HG03175 (cell line): ENCODE measurements at regions not wholly inside any gene's neighbourhood (a gene's known extent, or its start where the extent isn't known, plus 50 kb on each side); places are given as distances from the start of the nearest gene placed in this dataset.

ENCODE experiments used
- ATAC-seq: cut with Tn5 transposase; IDR thresholded peaks from one replicate; pipeline ENCODE4 v1.9.1; 2021; ENCODE audit warnings: mild to moderate bottlenecking, moderate library complexity; ENCODE audit not compliant: unreplicated experiment

DNA sequence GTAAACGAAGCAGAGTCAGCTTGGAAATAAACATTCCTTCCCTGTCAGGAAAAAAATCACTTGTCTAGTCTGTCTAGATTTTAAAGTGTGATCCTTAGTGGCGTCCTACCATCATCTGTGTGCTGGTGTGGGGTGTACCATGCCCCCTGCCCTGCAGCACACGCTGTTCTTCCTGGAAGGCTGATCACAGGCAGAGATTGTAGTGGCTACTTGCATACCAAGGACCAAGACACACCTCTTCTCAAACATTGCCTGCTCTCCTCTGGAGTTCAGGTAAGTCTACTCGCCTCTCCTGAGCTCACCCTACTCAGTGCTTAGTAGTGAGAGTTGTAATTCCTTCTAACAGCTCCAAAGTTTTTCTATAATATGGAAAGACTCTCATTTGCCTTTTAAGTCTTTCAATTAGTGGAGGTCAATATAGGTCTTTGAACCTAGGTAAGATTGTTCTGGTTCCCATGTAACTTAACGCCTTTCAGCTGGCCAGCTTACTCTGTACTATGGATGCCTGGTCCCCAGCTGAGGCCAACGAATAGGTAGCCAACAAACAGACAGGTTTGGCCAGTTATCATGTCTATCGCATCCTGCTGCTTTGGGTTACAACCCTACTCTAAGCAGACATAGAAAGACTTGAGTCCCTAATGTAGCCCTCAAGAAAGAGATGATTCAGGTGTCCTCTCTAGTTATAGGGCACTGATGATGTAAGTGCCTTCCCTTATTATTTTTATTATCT is 55.4 kb downstream of the XCL1 start:
- ATAC-seq, result no peak

DNA sequence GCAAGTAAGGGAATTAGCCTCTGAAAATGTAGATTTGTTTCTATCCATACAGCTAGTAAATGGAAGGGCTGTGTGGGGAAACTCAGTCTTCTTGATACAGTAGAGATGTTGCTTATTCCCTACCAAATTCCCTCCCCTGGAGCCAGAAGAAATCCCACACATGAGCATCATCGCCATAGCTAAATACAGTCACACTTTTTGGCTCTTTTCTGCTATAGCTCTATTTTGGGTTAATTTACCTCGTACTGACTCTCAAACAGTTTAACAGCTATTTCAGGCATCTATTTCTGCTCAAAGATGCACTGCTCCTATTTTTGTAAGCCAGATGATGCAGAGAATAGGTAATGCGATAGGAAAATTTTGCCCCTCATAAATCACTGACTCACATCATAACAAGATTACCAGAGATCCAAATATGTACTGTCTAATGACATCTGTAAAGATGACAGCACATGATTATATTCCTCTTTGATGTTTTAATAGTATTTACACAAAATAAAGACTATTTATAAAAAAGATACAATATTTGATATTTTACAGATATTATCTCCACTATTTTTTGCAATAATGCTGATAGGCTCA is 58.6 kb downstream of the XCL1 start:
- no peak for ATAC-seq

DNA sequence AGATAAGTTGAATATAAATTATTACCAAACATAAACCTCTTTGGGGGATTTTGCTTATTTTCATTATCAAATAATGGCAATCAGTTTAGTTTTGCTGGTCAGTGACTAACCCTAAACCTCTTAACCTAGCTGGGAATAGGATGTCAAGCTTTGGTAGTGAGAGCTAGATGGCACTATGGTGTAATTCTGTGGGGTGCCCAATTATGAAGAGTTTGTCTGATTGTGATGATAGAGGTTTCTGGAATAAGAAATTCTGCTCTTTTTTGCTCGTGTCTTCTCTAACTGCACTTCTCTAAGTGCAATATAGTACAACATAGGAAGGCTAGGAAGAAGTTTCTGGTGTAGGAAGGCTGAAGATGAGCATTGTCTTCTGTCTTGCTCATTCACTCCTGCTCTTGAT is 59.8 kb downstream of the XCL1 start:
- ATAC-seq, result no peak

DNA sequence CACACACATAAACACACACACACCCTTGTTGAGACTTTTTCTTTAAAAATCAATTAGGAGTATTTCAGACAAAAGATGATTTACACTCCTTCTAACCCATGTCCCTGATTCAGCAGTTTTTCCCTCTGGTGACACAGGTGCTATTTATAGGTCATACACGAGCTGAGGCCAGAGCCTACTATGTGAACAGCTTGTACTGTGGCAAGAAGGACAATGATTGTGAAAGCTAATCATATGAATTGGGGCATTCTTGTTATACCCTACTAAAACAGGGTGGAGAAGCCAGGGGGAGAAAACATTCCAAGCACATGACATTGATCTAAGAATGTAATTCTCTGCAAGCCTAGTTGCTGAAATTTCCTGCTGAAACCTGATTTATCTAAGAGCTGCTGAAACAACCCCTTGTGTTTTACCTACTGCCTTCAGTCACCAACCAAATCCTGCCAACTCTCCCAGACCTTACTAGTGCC is 60.3 kb downstream of the XCL1 start:
- ATAC-seq, result no peak

DNA sequence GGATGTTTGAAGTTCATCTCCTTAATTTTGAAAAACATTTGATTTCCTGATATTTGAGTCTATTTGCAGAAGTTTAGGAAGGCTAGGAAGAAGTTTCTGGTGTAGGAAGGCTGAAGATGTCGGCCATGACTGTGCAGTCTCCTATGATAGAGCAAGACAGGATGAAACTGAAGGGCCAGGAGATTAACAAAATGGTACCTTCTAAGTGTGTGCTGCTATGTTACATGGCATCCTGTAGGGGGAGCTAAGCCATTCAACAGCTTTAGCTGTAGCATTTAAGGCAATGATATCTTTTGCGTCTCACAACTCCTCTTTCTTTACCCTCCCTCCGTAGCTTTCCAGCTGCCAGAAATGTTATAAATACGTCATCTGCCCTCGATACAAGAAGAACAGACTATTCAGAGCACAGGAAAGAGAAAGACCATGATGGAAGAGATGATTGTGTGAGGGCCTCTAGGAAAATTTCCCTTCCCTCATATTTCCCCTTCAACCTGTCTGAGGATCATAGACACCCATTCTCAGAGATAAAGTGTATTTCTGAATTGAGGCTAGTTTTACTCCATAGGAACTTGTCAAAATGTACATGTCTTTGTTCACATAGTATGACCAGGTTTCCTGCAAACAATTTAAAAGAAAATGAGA is 61.1 kb downstream of the XCL1 start:
- peak; percentile 42 for ATAC-seq

DNA sequence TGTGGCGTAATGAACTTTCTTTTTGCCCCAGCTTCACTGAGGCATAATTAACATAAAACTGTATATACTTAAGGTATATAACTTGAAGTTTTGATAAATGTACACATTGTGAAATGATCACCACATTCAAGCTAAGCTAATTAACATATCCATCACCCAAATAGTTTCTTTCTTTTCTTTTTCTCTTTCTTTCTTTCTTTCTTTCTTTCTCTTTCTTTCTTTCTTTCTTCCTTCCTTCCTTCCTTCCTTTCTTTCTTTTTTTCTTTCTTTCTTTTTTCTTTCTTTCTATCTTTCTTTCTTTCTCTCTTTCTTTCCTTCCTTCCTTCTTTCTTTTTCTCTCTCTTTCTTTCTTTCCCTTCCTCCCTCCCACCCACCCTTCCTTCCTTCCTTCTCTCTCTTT is 62.5 kb downstream of the XCL1 start:
- no peak for ATAC-seq

DNA sequence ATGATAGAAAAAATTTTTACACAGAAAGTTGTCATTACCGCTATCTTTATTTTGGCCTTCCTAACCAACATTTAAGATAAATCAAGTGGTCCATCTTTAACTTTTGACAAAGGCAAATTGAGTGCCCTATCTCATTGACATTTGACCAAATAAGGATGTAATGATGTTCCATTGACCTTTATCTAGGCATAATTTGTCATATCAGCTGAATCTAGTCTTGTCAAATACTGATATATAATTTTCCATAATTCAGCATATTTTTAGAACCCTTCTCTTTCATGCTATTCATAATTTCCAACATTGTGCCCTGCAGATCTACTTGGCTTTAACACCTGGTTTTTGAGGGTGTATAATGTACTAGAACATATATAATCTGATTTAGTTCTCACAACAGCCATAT is 63.8 kb downstream of the XCL1 start:
- no peak for ATAC-seq

DNA sequence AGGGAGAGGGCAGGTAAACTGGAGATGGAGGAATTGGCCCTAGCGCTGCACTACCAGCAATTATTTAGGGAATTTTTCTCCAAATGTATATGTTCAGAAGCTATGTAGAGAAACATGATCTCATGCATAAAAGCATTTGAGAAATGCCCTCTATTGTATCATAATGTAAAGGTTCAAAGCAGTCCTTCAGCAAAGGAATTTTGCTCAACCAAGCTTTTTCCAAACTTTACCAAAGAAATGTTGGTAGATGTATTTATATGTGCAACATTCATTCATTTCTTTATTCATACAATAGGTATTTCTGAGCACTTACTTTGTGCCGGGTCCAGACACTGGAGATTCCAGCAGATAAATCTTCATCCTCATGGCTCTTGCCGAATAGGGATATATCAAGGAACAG is 64.4 kb downstream of the XCL1 start:
- ATAC-seq, result no peak

DNA sequence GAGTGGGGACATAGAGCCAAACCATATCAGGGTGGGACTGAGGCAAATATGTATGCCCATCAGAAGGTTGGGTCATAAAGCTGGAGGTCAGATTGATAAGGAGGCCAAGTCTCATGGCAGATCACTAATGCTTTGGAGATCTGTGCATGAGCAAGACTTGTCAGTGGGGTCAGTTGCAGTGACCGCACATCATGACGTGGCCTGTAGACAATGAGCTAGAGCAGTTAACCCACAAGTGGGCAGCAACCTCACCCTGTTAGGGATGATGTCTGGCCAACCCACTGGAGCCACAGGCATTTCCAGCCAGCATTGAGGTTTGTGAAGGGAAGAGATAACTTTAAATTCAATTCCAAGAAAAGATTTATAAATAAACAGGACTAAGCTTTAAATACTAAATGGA is 66.7 kb downstream of the XCL1 start:
- ATAC-seq, result no peak
